Natural killer cell (primary cell): ENCODE measurements at regions not wholly inside any gene's neighbourhood (a gene's known extent, or its start where the extent isn't known, plus 50 kb on each side); places are given as distances from the start of the nearest gene placed in this dataset.

Experiments used
- ATAC-seq, 3 donors: fragments of 150-1000 bp in 2 of 3; fragments of 200-7000 bp in 1 of 3; cut with Tn5 transposase; 1 replicate in 1 of 3; 2 replicates in 2 of 3; pipeline ENCODE4 v1.10.0; 2021; ENCODE audit warnings: mild to moderate bottlenecking in 2 of 3, moderate library complexity in 2 of 3
- DNase-seq, 2 donors: peaks; one replicate each; pipeline versions ENCODE4 v3.0.0 to v3.0.0-alpha.2; 2013 to 2021; ENCODE audit warnings: mixed read lengths in 1 of 2
- H3K27ac ChIP-seq: one replicate; pipeline ENCODE4 v1.5.1; 2013; ENCODE audit warnings: mild to moderate bottlenecking, low read length
- H3K27me3 ChIP-seq: one replicate; pipeline ENCODE4 v1.6.1; 2013; ENCODE audit warnings: low read length; ENCODE audit not compliant: control insufficient read depth, insufficient read depth
- H3K36me3 ChIP-seq: one replicate; pipeline ENCODE4 v1.6.1; 2013; ENCODE audit warnings: low read length; ENCODE audit not compliant: control insufficient read depth, insufficient read depth
- H3K4me1 ChIP-seq: one replicate; pipeline ENCODE4 v1.6.1; 2013; ENCODE audit warnings: low read length; ENCODE audit not compliant: control insufficient read depth, insufficient read depth
- H3K4me3 ChIP-seq: one replicate; pipeline ENCODE4 v1.5.1; 2013; ENCODE audit warnings: low read length
- H3K9me3 ChIP-seq: one replicate; pipeline ENCODE4 v1.6.1; 2013; ENCODE audit warnings: low read length; ENCODE audit not compliant: control insufficient read depth, insufficient read depth
- H3K27ac Mint-ChIP-seq, 2 donors: one replicate each; pipeline ENCODE4 v1.8.0; 2022; ENCODE audit warnings: mild to moderate bottlenecking in 2 of 2, mixed read lengths in 2 of 2, moderate library complexity in 1 of 2
- H3K27me3 Mint-ChIP-seq, 2 donors: one replicate each; pipeline ENCODE4 v1.8.0; 2022; ENCODE audit warnings: low read depth in 2 of 2, mixed read lengths in 2 of 2
- H3K36me3 Mint-ChIP-seq: one replicate; pipeline ENCODE4 v1.8.0; 2022; ENCODE audit warnings: mixed read lengths
- H3K4me1 Mint-ChIP-seq, 2 donors: one replicate each; pipeline ENCODE4 v1.8.0; 2022; ENCODE audit warnings: mixed read lengths in 2 of 2
- H3K4me3 Mint-ChIP-seq: one replicate; pipeline ENCODE4 v1.8.0; 2022; ENCODE audit warnings: mild to moderate bottlenecking, moderate library complexity, mixed read lengths
- H3K9me3 Mint-ChIP-seq, 2 donors: one replicate each; pipeline ENCODE4 v1.8.0; 2022; ENCODE audit warnings: mixed read lengths in 2 of 2
- WGBS: methylation state at CpG from one replicate; pipeline ENCODE4 v1.1.7; 2013; ENCODE audit warnings: missing lambda C conversion rate; ENCODE audit not compliant: insufficient coverage; 5-methylcytosine and 5-hydroxymethylcytosine counted together
- intact Hi-C: fragments of 100-400 bp; cut with micrococcal nuclease; formaldehyde crosslinking; loops from one replicate; pipeline ENCODE4 v1.14.2; 2022
- TF ChIP-seq, protein P1 (sequence below): fragments of 200-600 bp; IDR thresholded peaks from one replicate; pipeline ENCODE4 v1.8.0; 2022; ENCODE audit warnings: antibody characterized with exemption

DNA sequence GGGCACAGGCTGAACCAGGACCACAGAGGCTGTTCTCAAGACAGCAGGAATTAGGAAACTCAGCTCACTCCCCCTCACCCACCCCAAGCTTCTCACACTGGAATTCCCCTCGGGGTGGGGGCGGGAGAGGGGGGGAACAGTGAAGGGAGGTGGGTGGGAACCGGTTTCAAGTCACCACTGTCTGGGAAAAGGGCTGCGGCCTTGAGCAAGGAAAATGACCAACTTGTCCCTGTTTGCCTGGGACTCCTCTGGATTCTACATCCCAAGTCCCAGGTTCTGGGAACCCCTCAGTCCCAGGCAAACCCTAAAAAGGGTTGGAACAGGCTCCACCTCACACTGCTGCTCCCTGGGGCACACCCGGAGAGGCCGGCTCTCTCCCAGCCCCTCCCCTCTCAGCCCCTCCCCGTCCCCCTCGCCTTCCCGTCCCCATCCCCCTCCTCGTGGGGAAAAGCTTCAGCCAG is 230.7 kb downstream of the TFAP2C start:
- Mint-ChIP-seq H3K4me3 (no peak overlapping the region), H3K4me1 (no peaks in the 10 kb centered on the region), H3K27ac (no peak overlapping the region), H3K36me3 (no peaks in the 10 kb centered on the region), H3K27me3 (peaks cover 34 to 43% of the 10 kb centered on the region in 2 donors), H3K9me3 (no peaks in the 10 kb centered on the region)
- 24% methylated on average over 5 of the region's 10 CpGs for WGBS
- intact Hi-C loops, result no loop called here
- H3K4me1 ChIP-seq, result no peaks in the 10 kb centered on the region
- ATAC-seq (no peak), DNase-seq (no peak)
- H3K27ac ChIP-seq, result no peak overlapping the region
- TF ChIP-seq, protein P1, sequence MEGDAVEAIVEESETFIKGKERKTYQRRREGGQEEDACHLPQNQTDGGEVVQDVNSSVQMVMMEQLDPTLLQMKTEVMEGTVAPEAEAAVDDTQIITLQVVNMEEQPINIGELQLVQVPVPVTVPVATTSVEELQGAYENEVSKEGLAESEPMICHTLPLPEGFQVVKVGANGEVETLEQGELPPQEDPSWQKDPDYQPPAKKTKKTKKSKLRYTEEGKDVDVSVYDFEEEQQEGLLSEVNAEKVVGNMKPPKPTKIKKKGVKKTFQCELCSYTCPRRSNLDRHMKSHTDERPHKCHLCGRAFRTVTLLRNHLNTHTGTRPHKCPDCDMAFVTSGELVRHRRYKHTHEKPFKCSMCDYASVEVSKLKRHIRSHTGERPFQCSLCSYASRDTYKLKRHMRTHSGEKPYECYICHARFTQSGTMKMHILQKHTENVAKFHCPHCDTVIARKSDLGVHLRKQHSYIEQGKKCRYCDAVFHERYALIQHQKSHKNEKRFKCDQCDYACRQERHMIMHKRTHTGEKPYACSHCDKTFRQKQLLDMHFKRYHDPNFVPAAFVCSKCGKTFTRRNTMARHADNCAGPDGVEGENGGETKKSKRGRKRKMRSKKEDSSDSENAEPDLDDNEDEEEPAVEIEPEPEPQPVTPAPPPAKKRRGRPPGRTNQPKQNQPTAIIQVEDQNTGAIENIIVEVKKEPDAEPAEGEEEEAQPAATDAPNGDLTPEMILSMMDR, result no peak
- no peaks in the 10 kb centered on the region for H3K27me3 ChIP-seq
- no peaks in the 10 kb centered on the region for H3K36me3 ChIP-seq
- no peaks in the 10 kb centered on the region for H3K9me3 ChIP-seq
- H3K4me3 ChIP-seq, result no peak overlapping the region

DNA sequence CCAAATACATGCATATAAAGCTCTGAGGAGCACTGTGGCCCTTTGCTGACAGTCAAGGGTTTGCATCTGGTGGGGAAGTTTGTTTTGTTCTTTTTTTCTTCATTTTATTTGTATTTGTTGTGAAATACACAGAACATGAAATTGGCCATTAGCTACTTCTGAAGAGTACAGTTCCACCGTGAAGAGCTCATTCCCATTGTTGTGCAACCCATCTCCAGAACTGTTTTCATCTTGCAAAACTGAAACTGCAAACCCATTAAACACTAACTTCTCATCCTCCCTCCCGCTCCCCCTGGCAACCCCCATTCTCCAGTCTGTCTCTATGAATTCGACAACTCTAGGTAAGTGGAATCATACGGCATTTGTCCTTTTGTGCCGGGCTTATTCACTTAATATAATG is 231.3 kb downstream of the TFAP2C start:
- Histone ChIP-seq H3K4me3 (no peak overlapping the region), H3K36me3 (no peaks in the 10 kb centered on the region), H3K4me1 (no peaks in the 10 kb centered on the region), H3K27me3 (no peaks in the 10 kb centered on the region), H3K27ac (no peak overlapping the region), H3K9me3 (no peaks in the 10 kb centered on the region)
- no peak overlapping the region for H3K4me3 Mint-ChIP-seq
- no peak overlapping the region for H3K27ac Mint-ChIP-seq
- no peaks in the 10 kb centered on the region for H3K9me3 Mint-ChIP-seq
- H3K27me3 Mint-ChIP-seq, result peaks cover 34 to 43% of the 10 kb centered on the region in 2 donors
- TF ChIP-seq, protein P1, result no peak
- ATAC-seq, result no peak
- H3K4me1 Mint-ChIP-seq, result no peaks in the 10 kb centered on the region
- 68% methylated on average over 5 of the region's 5 CpGs for WGBS
- no peak for DNase-seq
- intact Hi-C loops, result no loop called here
- H3K36me3 Mint-ChIP-seq, result no peaks in the 10 kb centered on the region

DNA sequence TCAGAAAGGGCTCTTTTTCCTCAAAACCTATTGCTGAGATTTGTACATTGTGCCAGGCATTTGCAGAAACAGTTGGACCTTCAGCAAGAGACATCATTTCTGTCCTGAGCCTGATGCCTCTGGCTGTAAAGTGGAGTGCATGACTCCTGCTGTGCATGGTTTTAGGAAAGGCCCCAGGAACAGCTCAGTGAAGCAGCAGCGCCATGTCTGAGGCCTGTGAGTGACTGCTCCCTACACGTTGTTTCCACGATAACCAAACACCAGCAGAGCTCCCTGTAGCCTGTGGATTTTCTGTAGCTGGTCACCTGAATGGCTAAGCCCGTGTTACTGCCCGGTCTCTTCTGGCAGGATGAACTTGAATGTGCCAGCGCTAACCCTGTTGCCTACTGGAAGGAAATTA is 232.5 kb downstream of the TFAP2C start:
- 40% methylated on average over 6 of the region's 6 CpGs for WGBS
- no peak overlapping the region for H3K27ac ChIP-seq
- no peaks in the 10 kb centered on the region for H3K9me3 ChIP-seq
- Mint-ChIP-seq H3K36me3 (no peaks in the 10 kb centered on the region), H3K4me3 (no peak overlapping the region), H3K27ac (no peak overlapping the region), H3K9me3 (no peaks in the 10 kb centered on the region), H3K27me3 (peaks cover 34 to 43% of the 10 kb centered on the region in 2 donors), H3K4me1 (no peaks in the 10 kb centered on the region)
- ATAC-seq (no peak), DNase-seq (no peak)
- TF ChIP-seq, protein P1, result no peak
- no peak overlapping the region for H3K4me3 ChIP-seq
- intact Hi-C loops, result no loop called here
- H3K4me1 ChIP-seq, result no peaks in the 10 kb centered on the region
- H3K36me3 ChIP-seq, result no peaks in the 10 kb centered on the region
- H3K27me3 ChIP-seq, result no peaks in the 10 kb centered on the region

DNA sequence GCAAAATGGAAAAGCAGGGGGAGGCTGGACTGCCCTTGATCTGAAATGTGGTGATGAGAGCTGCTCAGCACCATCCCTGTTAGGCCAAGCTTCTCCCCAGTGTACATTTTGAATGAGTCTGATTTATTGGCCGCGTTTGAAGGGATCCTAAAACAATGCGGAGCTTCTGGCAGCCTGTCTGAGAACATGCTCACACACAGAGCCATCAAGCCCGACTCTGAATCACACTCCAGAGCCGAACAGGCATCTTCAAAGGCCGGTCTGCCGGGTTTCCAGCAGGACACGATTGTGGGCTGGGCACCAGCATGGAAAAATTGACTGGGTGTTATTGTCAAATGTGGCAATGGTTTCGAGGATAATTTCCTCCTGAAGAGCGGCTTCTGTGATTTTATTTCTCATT is 235.9 kb downstream of the TFAP2C start:
- H3K4me3 ChIP-seq, result no peak overlapping the region
- no peaks in the 10 kb centered on the region for H3K36me3 ChIP-seq
- no peak overlapping the region for H3K27ac Mint-ChIP-seq
- no peak overlapping the region for H3K27ac ChIP-seq
- WGBS, result 75% methylated on average over 10 of the region's 10 CpGs
- no peaks in the 10 kb centered on the region for H3K27me3 ChIP-seq
- intact Hi-C loops, result no loop called here
- H3K4me1 ChIP-seq, result no peaks in the 10 kb centered on the region
- no peak for ATAC-seq
- H3K9me3 ChIP-seq, result no peaks in the 10 kb centered on the region
- no peak for DNase-seq
- H3K9me3 Mint-ChIP-seq, result no peaks in the 10 kb centered on the region
- TF ChIP-seq, protein P1, result no peak
- H3K4me3 Mint-ChIP-seq, result no peak overlapping the region
- H3K27me3 Mint-ChIP-seq, result peaks cover 25 to 50% of the 10 kb centered on the region in 2 donors
- H3K4me1 Mint-ChIP-seq, result no peaks in the 10 kb centered on the region
- no peaks in the 10 kb centered on the region for H3K36me3 Mint-ChIP-seq
